SU-DHL-6 (cell line): ENCODE measurements at regions not wholly inside any gene's neighbourhood (a gene's known extent, or its start where the extent isn't known, plus 50 kb on each side); places are given as distances from the start of the nearest gene placed in this dataset.

ENCODE experiments used
- H2AFZ ChIP-seq: fragments of 200-600 bp; sonication (generic); 2 replicates; pipeline ENCODE4 v1.6.1; 2014; ENCODE audit warnings: low read depth, mild to moderate bottlenecking, moderate library complexity, mixed read lengths, antibody characterized with exemption, low read length; ENCODE audit not compliant: severe bottlenecking
- H3F3A ChIP-seq: fragments of 200-600 bp; shearing (Covaris generic); 2 replicates; pipeline ENCODE4 v1.6.0; 2016; ENCODE audit warnings: antibody characterized with exemption, mild to moderate bottlenecking; ENCODE audit not compliant: insufficient read depth
- H3K27ac ChIP-seq: fragments of 200-600 bp; sonication (generic); 2 replicates; pipeline ENCODE4 v1.5.1; 2016; ENCODE audit warnings: low read depth, mild to moderate bottlenecking, low read length, moderate library complexity, mixed read lengths
- H3K27me3 ChIP-seq: fragments of 200-600 bp; sonication (generic), shearing (Covaris generic); 2 replicates; pipeline ENCODE4 v1.6.0; 2014; ENCODE audit warnings: mild to moderate bottlenecking, low read length
- H3K36me3 ChIP-seq: fragments of 200-600 bp; sonication (generic); 2 replicates; pipeline ENCODE4 v1.6.1; 2014; ENCODE audit warnings: mild to moderate bottlenecking, low read length, mixed read lengths
- H3K4me2 ChIP-seq: fragments of 300-600, 200-600 bp; shearing (Covaris generic), sonication (generic); 2 replicates; pipeline ENCODE4 v1.6.0; 2014; ENCODE audit warnings: low read length, low read depth, mild to moderate bottlenecking; ENCODE audit not compliant: poor library complexity, severe bottlenecking
- H3K4me3 ChIP-seq: fragments of 200-600 bp; sonication (generic); 2 replicates; pipeline ENCODE4 v1.5.1; 2014; ENCODE audit warnings: antibody characterized with exemption, low read length, mild to moderate bottlenecking, mixed read lengths; ENCODE audit not compliant: insufficient read depth, poor library complexity, severe bottlenecking
- H3K79me2 ChIP-seq: fragments of 200-600 bp; sonication (generic); 2 replicates; pipeline ENCODE4 v1.6.1; 2014; ENCODE audit warnings: mild to moderate bottlenecking, low read length, moderate library complexity; ENCODE audit not compliant: insufficient read depth
- H3K9ac ChIP-seq: fragments of 200-600 bp; sonication (generic); 2 replicates; pipeline ENCODE4 v1.7.0; 2014; ENCODE audit warnings: mild to moderate bottlenecking, low read length
- H3K9me2 ChIP-seq: fragments of 200-600 bp; sonication (generic); replicated peaks from 2 replicates; pipeline ENCODE4 v1.6.1; 2014; ENCODE audit warnings: low read length; ENCODE audit not compliant: insufficient read depth
- H3K9me3 ChIP-seq: fragments of 200-600 bp; sonication (generic); 2 replicates; pipeline ENCODE4 v1.6.1; 2014; ENCODE audit warnings: low read length, mixed read lengths; ENCODE audit not compliant: insufficient read depth
- H4K20me1 ChIP-seq: fragments of 200-600 bp; sonication (generic); 2 replicates; pipeline ENCODE4 v1.6.1; 2014; ENCODE audit warnings: low read depth, mild to moderate bottlenecking, antibody characterized with exemption, low read length, moderate library complexity, mixed read lengths
- EZH2phosphoT487 ChIP-seq: fragments of 200-600 bp; sonication (generic), shearing (Covaris generic); conservative IDR thresholded peaks from 2 replicates; pipeline ENCODE4 v1.6.1; 2018; ENCODE audit warnings: mild to moderate bottlenecking, antibody characterized with exemption, low read length, moderate library complexity, mixed read lengths
- TF ChIP-seq, protein P1 (sequence below): fragments of 200-600 bp; sonication (generic); IDR thresholded peaks from one replicate; pipeline ENCODE4 v1.5.1; 2017; ENCODE audit warnings: antibody characterized with exemption, mild to moderate bottlenecking, low read length, moderate library complexity; ENCODE audit not compliant: insufficient read depth, poor library complexity, severe bottlenecking

DNA sequence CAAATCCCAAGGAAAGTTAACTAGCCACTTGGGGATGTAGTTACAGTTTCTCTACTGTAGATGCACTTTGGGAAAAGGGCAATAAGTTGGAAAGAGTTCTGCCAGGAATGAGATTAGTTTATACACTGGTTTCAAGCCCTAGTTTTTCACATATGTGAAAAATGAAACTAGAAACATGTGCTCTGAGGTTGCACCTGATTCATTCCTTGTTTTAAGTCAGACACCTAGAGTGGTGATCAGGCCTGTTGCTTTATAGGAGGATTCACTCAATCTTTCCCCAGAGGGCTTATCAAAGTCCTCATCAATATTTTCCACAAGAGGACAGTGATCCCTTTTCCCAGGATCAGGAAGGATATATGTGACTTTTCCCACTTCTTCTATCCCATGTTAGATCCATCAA lies 515.9 kb upstream of the PKN2 start:
- no peak overlapping the region for H3K4me2 ChIP-seq
- H3K9me2 ChIP-seq, result no peaks in the 10 kb centered on the region
- no peaks in the 10 kb centered on the region for H3K9me3 ChIP-seq
- no peak overlapping the region for H3K4me3 ChIP-seq
- TF ChIP-seq, protein P1, sequence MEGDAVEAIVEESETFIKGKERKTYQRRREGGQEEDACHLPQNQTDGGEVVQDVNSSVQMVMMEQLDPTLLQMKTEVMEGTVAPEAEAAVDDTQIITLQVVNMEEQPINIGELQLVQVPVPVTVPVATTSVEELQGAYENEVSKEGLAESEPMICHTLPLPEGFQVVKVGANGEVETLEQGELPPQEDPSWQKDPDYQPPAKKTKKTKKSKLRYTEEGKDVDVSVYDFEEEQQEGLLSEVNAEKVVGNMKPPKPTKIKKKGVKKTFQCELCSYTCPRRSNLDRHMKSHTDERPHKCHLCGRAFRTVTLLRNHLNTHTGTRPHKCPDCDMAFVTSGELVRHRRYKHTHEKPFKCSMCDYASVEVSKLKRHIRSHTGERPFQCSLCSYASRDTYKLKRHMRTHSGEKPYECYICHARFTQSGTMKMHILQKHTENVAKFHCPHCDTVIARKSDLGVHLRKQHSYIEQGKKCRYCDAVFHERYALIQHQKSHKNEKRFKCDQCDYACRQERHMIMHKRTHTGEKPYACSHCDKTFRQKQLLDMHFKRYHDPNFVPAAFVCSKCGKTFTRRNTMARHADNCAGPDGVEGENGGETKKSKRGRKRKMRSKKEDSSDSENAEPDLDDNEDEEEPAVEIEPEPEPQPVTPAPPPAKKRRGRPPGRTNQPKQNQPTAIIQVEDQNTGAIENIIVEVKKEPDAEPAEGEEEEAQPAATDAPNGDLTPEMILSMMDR, result no peak
- TF ChIP-seq EZH2phosphoT487, result no peak
- H4K20me1 ChIP-seq, result no peaks in the 10 kb centered on the region
- H3K27me3 ChIP-seq, result no peaks in the 10 kb centered on the region
- no peak overlapping the region for H3K27ac ChIP-seq
- no peaks in the 10 kb centered on the region for H3K79me2 ChIP-seq
- no peak overlapping the region for H2AFZ ChIP-seq
- no peaks in the 10 kb centered on the region for H3F3A ChIP-seq
- no peak overlapping the region for H3K9ac ChIP-seq
- H3K36me3 ChIP-seq, result no peaks in the 10 kb centered on the region

DNA sequence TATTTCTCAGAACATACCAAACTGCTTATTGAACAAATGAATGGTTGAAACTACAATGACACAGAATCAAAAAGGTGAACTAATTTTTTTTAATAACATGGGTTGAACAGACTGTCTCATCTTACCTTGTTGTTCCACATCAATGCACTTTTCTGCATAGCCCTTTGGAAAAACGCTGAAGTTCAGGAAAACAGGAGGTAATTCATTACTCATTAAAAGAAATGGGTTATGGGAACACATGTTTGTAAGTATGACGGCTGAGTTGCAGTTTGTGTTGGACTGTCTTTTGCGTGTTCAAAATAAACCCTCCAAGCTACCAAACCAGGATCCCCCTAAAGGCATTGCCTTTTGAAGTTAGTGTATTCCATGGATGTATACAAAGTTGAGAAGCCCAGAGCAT lies 514.9 kb upstream of the PKN2 start:
- Histone ChIP-seq H3K79me2 (no peaks in the 10 kb centered on the region), H3K9me3 (no peaks in the 10 kb centered on the region), H4K20me1 (no peaks in the 10 kb centered on the region), H3K9ac (no peak overlapping the region), H3K4me3 (no peak overlapping the region), H3K36me3 (no peaks in the 10 kb centered on the region), H3F3A (no peaks in the 10 kb centered on the region), H3K27ac (no peak overlapping the region), H3K9me2 (no peaks in the 10 kb centered on the region), H3K27me3 (no peaks in the 10 kb centered on the region), H2AFZ (no peak overlapping the region), H3K4me2 (no peak overlapping the region)
- TF ChIP-seq EZH2phosphoT487, result no peak
- TF ChIP-seq, protein P1, result no peak

DNA sequence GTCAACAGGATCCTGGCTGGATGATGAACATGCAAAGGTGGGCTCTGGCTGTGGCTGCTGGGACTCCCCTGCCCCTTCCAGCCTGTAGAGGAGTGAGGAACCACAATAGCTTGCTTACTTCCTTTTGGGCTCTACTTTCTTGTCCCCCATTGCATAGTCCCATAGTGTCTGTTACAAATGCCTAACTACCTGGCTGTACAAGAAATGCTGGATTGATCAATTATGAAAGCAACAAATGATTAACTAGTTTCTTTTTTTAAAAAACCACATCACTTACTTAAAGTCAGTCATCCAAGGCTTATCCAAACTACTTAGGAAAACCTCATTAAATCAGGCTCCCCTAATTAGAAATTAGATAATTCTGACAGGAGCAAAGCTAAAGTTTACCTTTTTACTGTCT lies 514.1 kb upstream of the PKN2 start:
- no peaks in the 10 kb centered on the region for H3F3A ChIP-seq
- H3K4me2 ChIP-seq, result no peak overlapping the region
- no peaks in the 10 kb centered on the region for H3K9me2 ChIP-seq
- no peak overlapping the region for H3K9ac ChIP-seq
- no peak overlapping the region for H3K4me3 ChIP-seq
- TF ChIP-seq EZH2phosphoT487, result no peak
- TF ChIP-seq, protein P1, result no peak
- no peaks in the 10 kb centered on the region for H3K27me3 ChIP-seq
- H3K36me3 ChIP-seq, result no peaks in the 10 kb centered on the region
- no peak overlapping the region for H2AFZ ChIP-seq
- H3K9me3 ChIP-seq, result no peaks in the 10 kb centered on the region
- H3K27ac ChIP-seq, result no peak overlapping the region
- H4K20me1 ChIP-seq, result no peaks in the 10 kb centered on the region
- H3K79me2 ChIP-seq, result no peaks in the 10 kb centered on the region

DNA sequence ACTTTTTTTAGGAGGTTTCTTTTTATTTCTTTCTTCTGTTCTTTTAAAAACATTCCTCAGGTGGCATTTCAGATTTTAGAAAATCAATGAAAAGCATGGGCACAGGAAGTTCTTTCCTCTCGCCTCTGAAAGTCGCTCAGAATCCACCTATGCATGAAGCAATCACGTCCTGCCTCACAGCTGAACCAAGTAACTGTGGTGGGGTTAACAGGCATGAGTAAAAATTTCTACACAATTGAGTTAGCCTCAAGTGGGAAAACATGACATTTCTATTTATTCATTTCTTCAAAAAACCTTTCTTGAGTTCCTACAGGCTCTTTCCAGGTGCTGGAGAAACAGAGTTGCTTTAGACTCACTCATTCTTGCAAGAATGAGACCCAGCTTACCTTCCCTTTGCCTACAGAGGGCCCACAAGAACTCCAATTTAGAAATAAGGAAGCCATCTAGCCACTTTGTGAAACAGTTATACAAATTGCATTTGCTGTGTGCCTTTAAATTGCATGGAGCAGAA lies 508.9 kb upstream of the PKN2 start:
- Histone ChIP-seq H3K27me3 (no peaks in the 10 kb centered on the region), H4K20me1 (no peaks in the 10 kb centered on the region), H3F3A (no peaks in the 10 kb centered on the region), H2AFZ (no peak overlapping the region), H3K27ac (no peak overlapping the region), H3K79me2 (no peaks in the 10 kb centered on the region), H3K4me3 (no peak overlapping the region), H3K9me3 (no peaks in the 10 kb centered on the region), H3K9me2 (no peaks in the 10 kb centered on the region), H3K36me3 (no peaks in the 10 kb centered on the region), H3K9ac (no peak overlapping the region), H3K4me2 (no peak overlapping the region)
- TF ChIP-seq, protein P1, result no peak
- TF ChIP-seq EZH2phosphoT487, result no peak
